Left ventricle myocardium superior (tissue), 1 donor: ENCODE measurements at regions not wholly inside any gene's neighbourhood (a gene's known extent, or its start where the extent isn't known, plus 50 kb on each side); places are given as distances from the start of the nearest gene placed in this dataset.
A peak's percentile ranks its signal among the peaks of the same experiment; 100 is the strongest.

ENCODE experiments used
- ATAC-seq: fragments of 200-7000 bp; cut with Tn5 transposase; one replicate; pipeline ENCODE4 v1.9.1; 2020; ENCODE audit warnings: mild to moderate bottlenecking, moderate library complexity
- DNase-seq: peaks from one replicate; pipeline ENCODE4 v3.0.0-alpha.2; 2020
- intact Hi-C: fragments of 100-400 bp; cut with micrococcal nuclease; formaldehyde crosslinking; loops from one replicate; pipeline ENCODE4 v1.11.0; 2022
- donor health status: DM: no; HTN: yes; CAD: no; lungs with severe emphysema.

DNA sequence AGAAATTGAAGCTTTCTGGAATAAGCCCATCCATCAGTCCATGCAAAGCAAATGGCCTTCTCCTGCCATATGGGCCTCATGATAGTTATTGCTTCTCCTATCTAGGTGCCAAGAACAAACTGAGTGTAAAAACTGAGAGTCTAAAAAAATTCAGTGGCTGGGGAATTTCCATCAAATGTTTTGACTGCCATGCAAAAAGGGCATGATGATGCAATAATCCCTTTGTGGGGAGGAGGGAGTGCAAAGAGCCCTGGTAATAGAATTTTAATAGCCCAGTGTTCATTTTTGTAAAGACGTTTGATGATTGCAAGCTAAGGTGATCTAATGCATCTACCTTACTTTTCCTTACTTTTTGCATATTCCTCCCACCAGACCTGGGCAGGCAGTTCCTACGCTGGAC, 683.7 kb downstream of the EPM2A start:
- ATAC-seq (no peak), DNase-seq (no peak)
- intact Hi-C loops: no loop called here

DNA sequence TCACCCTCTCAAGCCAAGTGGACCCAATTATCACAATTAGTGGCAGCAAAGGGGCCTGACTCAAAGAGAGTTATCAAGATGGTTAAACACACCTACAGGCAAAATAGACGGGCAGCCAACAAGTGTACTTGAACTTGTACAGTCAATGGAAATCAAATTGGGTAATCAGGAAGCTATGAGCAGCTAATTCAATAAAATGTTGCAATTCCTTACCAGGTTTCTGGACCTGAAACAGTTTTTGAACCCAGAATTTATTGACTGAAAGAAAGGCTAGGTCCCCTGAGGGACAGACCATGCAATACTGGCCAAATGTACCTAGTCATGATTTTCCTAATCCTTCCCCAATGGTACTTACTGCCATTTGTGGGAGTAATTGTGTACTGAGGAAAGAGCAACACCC, 679.8 kb downstream of the EPM2A start:
- ATAC-seq (no peak), DNase-seq (no peak)
- intact Hi-C loops: no loop called here

GRCh38 chr6:145060714-145061113, 674.6 kb downstream of the EPM2A start:
- ATAC-seq (no peak), DNase-seq (no peak)
- intact Hi-C loops: no loop called here

GRCh38 chr6:145063091-145063490, 672.2 kb downstream of the EPM2A start:
- DNase-seq: no peak
- intact Hi-C loops: no loop called here
- no peak for ATAC-seq

GRCh38 chr6:145067430-145067829, 667.9 kb downstream of the EPM2A start:
- ATAC-seq (no peak), DNase-seq (no peak)
- intact Hi-C loops: no loop called here

- ATAC-seq (no peak), DNase-seq (no peak)
- intact Hi-C loops: no loop called here
Measured at GRCh38 chr6:145068577-145068976, 666.7 kb downstream of the EPM2A start.

DNA sequence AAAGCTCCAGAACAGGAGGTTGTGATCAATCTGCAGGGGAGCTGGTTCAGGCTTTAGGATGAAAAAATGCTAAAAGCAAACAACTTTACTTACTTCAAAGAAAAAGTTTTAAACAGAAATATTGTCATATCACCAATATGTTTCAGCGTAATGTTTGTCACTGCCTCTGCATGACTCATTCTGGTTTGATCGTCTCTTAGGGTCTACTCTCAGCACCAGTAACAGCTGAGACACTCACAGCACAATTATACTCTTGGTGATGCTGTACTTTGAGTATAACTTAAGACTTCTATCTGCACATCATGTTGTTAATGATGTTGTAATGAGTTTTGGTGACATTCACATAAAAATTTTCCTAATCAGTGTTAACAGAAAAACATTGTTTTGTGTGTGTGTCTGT, 665.4 kb downstream of the EPM2A start:
- ATAC-seq (no peak), DNase-seq (no peak)
- intact Hi-C loops: no loop called here

- intact Hi-C loops: no loop called here
- DNase-seq (no peak), ATAC-seq (no peak)
Measured at GRCh38 chr6:145070791-145071190, 664.5 kb downstream of the EPM2A start.

GRCh38 chr6:145071836-145072235, 663.5 kb downstream of the EPM2A start:
- intact Hi-C loops: no loop called here
- ATAC-seq (no peak), DNase-seq (no peak)

GRCh38 chr6:145073811-145074210, 661.5 kb downstream of the EPM2A start:
- DNase-seq (no peak), ATAC-seq (no peak)
- intact Hi-C loops: no loop called here

GRCh38 chr6:145074805-145075204, 660.5 kb downstream of the EPM2A start:
- intact Hi-C loops: no loop called here
- ATAC-seq (no peak), DNase-seq (no peak)

GRCh38 chr6:145075425-145075824, 659.9 kb downstream of the EPM2A start:
- ATAC-seq (no peak), DNase-seq (no peak)
- intact Hi-C loops: no loop called here

DNA sequence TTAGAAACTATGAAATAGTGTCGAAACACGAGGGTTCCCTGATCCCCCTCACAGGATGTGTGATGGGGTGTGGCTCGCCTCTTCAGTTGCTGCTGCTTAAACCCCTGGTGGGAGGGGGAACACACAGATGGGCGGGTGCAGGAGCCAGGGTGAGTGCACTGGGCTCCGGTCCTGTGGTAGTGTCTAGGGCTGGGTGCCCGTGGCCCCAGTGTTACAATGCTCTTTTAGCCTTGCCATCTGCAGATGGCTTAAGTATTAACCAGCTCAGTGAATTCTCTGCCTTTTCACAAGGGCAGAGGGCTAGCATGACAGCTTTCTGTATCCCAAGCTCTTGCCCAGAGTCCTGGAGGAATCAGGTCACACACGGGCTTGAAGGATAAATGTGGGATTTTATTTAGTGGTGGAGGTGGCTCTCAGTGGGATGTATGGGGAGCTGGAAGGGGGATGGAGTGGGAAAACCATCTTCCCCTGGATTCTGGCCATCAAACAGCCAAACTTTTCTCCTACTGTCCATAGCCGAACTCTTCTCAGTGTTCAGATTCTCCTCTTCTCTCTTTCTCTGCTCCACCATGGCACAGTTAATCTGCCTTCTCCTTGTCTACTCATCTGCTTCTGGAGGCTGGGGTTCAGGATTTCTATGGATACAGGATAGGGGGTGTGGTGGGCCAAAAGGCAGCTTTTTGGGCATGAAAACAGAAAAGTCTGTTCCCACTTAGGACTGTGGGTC, 659.0 kb downstream of the EPM2A start:
- intact Hi-C loops: no loop called here
- DNase-seq (no peak), ATAC-seq (no peak)

DNA sequence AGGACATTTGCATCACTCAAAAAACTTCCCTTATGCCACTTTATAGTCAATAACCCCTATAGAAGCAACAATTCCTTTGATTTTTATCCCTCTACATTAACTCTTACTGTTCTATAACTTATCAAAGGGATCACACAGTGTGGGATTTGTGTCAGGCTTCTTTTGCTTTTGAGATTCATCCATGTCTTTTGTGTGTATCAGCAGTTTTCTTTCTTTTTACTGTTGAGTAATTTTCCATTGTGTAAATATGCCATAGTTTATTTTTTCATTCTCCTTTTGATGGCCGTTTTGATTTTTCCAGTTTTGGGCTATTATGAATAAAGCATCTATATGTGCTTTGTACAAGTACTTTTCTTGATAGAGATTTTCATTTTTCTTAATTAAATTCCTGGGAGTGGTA, 657.9 kb downstream of the EPM2A start:
- intact Hi-C loops: no loop called here
- DNase-seq (no peak), ATAC-seq (no peak)

DNA sequence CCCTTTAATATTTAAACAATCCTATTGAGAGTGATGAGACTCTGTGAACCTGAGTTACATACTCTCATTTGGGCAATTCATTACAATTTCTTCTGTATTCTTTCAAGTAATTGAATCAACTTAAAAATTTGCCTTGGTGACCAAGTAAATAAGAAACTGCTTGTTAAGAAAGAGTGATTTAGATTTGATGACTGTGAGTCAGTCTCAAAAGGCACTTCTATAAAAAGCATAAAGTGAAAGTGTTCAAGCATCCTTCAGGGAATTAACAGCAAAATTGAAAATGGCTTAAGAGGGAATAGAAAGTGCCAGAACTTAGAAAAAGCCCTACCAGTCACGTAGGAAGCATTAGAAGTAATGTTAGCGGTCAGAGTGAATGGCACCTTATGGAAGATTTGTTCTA, 654.7 kb downstream of the EPM2A start:
- no peak for DNase-seq
- ATAC-seq: no peak
- intact Hi-C loops: no loop called here

- ATAC-seq: no peak
- intact Hi-C loops: no loop called here
- DNase-seq: no peak
Measured at GRCh38 chr6:145081677-145082076, 653.6 kb downstream of the EPM2A start.

- ATAC-seq (no peak), DNase-seq (no peak)
- intact Hi-C loops: no loop called here
Measured at GRCh38 chr6:145082359-145082758, 653.0 kb downstream of the EPM2A start.

- intact Hi-C loops: no loop called here
- DNase-seq (peak; percentile 27), ATAC-seq (peak; percentile 43)
Measured at GRCh38 chr6:145086197-145086596, 649.1 kb downstream of the EPM2A start.

GRCh38 chr6:145087034-145087433, 648.3 kb downstream of the EPM2A start:
- no peak for ATAC-seq
- intact Hi-C loops: no loop called here
- DNase-seq: no peak

- no peak for DNase-seq
- no peak for ATAC-seq
- intact Hi-C loops: no loop called here
Measured at GRCh38 chr6:145090801-145091585, 644.3 kb downstream of the EPM2A start.

DNA sequence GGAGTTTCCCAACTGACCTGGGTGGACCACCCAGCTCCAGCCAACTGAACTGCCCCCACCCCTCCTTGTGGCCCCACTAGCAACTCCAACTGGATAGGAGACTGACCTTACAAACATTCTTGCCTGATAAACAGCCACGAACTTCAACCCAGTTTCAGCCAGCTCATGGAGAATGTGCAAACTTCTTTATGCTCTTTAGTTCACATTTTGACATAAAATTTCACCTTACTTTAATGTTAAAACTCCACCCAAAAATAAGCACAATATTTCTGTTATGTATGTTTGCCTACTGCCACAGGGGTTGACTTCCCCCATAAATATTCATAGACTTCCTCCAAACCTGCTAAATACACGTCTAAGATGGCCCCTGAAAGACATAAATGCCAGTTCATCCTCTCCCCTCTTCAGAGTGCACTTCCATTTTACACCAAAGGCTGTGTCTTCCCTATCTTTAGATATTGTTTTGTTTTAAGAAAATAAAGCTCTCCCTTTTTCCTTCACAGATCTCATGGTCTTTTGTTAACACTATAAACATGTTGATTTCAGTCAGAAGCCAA, 643.7 kb downstream of the EPM2A start:
- no peak for DNase-seq
- intact Hi-C loops: no loop called here
- ATAC-seq: no peak
